HFFc6 (cell line): ENCODE measurements at regions not wholly inside any gene's neighbourhood (a gene's known extent, or its start where the extent isn't known, plus 50 kb on each side); places are given as distances from the start of the nearest gene placed in this dataset.

Experiments
- DNase-seq: peaks from one replicate; pipeline ENCODE4 v3.0.0-alpha.2; 2018
- H3K27ac Mint-ChIP-seq: 2 replicates; pipeline ENCODE4 v1.8.0; 2020; ENCODE audit warnings: mild to moderate bottlenecking, mixed read lengths
- H3K27me3 Mint-ChIP-seq: 2 replicates; pipeline ENCODE4 v1.8.0; 2021; ENCODE audit warnings: mild to moderate bottlenecking, moderate library complexity, mixed read lengths; ENCODE audit not compliant: insufficient read depth
- H3K36me3 Mint-ChIP-seq: 2 replicates; pipeline ENCODE4 v1.8.0; 2021; ENCODE audit warnings: low read depth, mixed read lengths
- H3K4me1 Mint-ChIP-seq: 2 replicates; pipeline ENCODE4 v1.8.0; 2020; ENCODE audit warnings: low read depth, mixed read lengths
- H3K4me3 Mint-ChIP-seq: 2 replicates; pipeline ENCODE4 v1.8.0; 2020; ENCODE audit warnings: mild to moderate bottlenecking, moderate library complexity, mixed read lengths
- H3K9me3 Mint-ChIP-seq: 2 replicates; pipeline ENCODE4 v1.8.0; 2020; ENCODE audit warnings: mild to moderate bottlenecking, mixed read lengths
- TF ChIP-seq, protein P1 (sequence below): fragments of 200-600 bp; sonication (generic); IDR thresholded peaks from 2 replicates; pipeline ENCODE4 v1.5.0; 2021; ENCODE audit warnings: antibody characterized with exemption, mild to moderate bottlenecking

- H3K9me3 Mint-ChIP-seq, result peaks cover 68% of the 10 kb centered on the region
- H3K4me3 Mint-ChIP-seq, result no peak overlapping the region
- H3K27ac Mint-ChIP-seq, result no peak overlapping the region
- no peak for DNase-seq
- TF ChIP-seq, protein P1, sequence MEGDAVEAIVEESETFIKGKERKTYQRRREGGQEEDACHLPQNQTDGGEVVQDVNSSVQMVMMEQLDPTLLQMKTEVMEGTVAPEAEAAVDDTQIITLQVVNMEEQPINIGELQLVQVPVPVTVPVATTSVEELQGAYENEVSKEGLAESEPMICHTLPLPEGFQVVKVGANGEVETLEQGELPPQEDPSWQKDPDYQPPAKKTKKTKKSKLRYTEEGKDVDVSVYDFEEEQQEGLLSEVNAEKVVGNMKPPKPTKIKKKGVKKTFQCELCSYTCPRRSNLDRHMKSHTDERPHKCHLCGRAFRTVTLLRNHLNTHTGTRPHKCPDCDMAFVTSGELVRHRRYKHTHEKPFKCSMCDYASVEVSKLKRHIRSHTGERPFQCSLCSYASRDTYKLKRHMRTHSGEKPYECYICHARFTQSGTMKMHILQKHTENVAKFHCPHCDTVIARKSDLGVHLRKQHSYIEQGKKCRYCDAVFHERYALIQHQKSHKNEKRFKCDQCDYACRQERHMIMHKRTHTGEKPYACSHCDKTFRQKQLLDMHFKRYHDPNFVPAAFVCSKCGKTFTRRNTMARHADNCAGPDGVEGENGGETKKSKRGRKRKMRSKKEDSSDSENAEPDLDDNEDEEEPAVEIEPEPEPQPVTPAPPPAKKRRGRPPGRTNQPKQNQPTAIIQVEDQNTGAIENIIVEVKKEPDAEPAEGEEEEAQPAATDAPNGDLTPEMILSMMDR, result no peak
- no peaks in the 10 kb centered on the region for H3K4me1 Mint-ChIP-seq
- H3K36me3 Mint-ChIP-seq, result peaks cover 9% of the 10 kb centered on the region; the same call in 1 of the 2 replicates
- no peaks in the 10 kb centered on the region for H3K27me3 Mint-ChIP-seq
Measured at GRCh38 chr2:5493256-5493655, 198.9 kb upstream of the SOX11 start.

GRCh38 chr2:5494212-5494611 lies 198.0 kb upstream of the SOX11 start:
- DNase-seq, result no peak
- Mint-ChIP-seq H3K27ac (no peak overlapping the region), H3K9me3 (peaks cover 65% of the 10 kb centered on the region)

DNA sequence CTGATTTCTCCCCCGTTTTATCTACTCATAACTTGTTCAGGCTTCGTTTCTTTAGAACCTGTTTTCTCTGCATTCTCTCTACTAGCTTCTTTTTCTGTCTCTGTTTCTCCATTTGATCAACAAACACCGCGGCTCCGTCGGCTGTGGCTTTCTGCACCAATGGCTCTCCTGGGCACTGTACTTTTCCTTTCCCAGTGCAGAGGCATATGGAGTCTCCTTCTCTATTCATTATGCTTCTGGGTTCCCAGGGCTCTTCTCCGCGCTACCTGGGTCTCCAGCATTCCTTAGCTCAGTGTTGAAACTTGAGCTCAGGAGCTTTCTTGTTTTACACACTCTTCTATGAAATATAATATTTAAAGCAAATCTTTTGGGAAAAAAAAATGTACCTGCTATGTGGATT lies 196.6 kb upstream of the SOX11 start:
- TF ChIP-seq, protein P1, result no peak
- H3K4me3 Mint-ChIP-seq, result no peak overlapping the region

More at GRCh38 chr2:5494212-5494611, 198.0 kb upstream of the SOX11 start:
- Mint-ChIP-seq H3K36me3 (peaks cover 5% of the 10 kb centered on the region; the same call in 1 of the 2 replicates), H3K4me3 (no peak overlapping the region), H3K27me3 (no peaks in the 10 kb centered on the region), H3K4me1 (no peaks in the 10 kb centered on the region)
- TF ChIP-seq, protein P1, result no peak

GRCh38 chr2:5497874-5498273 lies 194.3 kb upstream of the SOX11 start:
- TF ChIP-seq, protein P1, result no peak
- Mint-ChIP-seq H3K27me3 (no peaks in the 10 kb centered on the region), H3K36me3 (peaks cover 5% of the 10 kb centered on the region; the same call in 1 of the 2 replicates)

More for the DNA sequence above, 196.6 kb upstream of the SOX11 start:
- Mint-ChIP-seq H3K27ac (no peak overlapping the region), H3K4me1 (no peaks in the 10 kb centered on the region), H3K36me3 (peaks cover 5% of the 10 kb centered on the region; the same call in 1 of the 2 replicates), H3K27me3 (no peaks in the 10 kb centered on the region), H3K9me3 (peaks cover 64% of the 10 kb centered on the region)
- DNase-seq, result no peak

GRCh38 chr2:5501807-5502206 lies 190.4 kb upstream of the SOX11 start:
- DNase-seq, result no peak
- no peaks in the 10 kb centered on the region for H3K27me3 Mint-ChIP-seq
- TF ChIP-seq, protein P1, result no peak
- H3K4me3 Mint-ChIP-seq, result no peak overlapping the region
- no peak overlapping the region for H3K27ac Mint-ChIP-seq
- H3K4me1 Mint-ChIP-seq, result no peaks in the 10 kb centered on the region
- H3K9me3 Mint-ChIP-seq, result peaks cover 33% of the 10 kb centered on the region
- H3K36me3 Mint-ChIP-seq, result no peaks in the 10 kb centered on the region

More at GRCh38 chr2:5497874-5498273, 194.3 kb upstream of the SOX11 start:
- Mint-ChIP-seq H3K4me3 (no peak overlapping the region), H3K9me3 (peaks cover 54% of the 10 kb centered on the region), H3K27ac (no peak overlapping the region), H3K4me1 (no peaks in the 10 kb centered on the region)
- no peak for DNase-seq

- Mint-ChIP-seq H3K4me1 (no peaks in the 10 kb centered on the region), H3K27ac (no peak overlapping the region), H3K4me3 (no peak overlapping the region), H3K36me3 (no peaks in the 10 kb centered on the region), H3K9me3 (peaks cover 31% of the 10 kb centered on the region), H3K27me3 (no peaks in the 10 kb centered on the region)
- DNase-seq, result no peak
- TF ChIP-seq, protein P1, result no peak
Measured at GRCh38 chr2:5502385-5502784, 189.8 kb upstream of the SOX11 start.
